ENCODE measurements at regions not wholly inside any gene's neighbourhood (a gene's known extent, or its start where the extent isn't known, plus 50 kb on each side); places are given as distances from the start of the nearest gene placed in this dataset.
"Not testable (repeated sequence)": the region's sequence is repeated elsewhere in the genome, so short reads cannot be mapped to it uniquely, and the experiment has no call there.

GRCh38 chr5:56731473-56731872 lies 83.9 kb upstream of the MAP3K1 start:
- DNase-seq: not testable (repeated sequence)

GRCh38 chr5:56729488-56729887 lies 85.9 kb upstream of the MAP3K1 start:
- DNase-seq: no peak

- DNase-seq: no peak
Observed at GRCh38 chr5:56725711-56726411, 89.5 kb upstream of the MAP3K1 start.

- DNase-seq: not testable (repeated sequence)
Observed at GRCh38 chr5:56724857-56725256, 90.5 kb upstream of the MAP3K1 start.

- no peak for DNase-seq
Observed at GRCh38 chr5:56722317-56722716, 93.0 kb upstream of the MAP3K1 start.

- no peak for DNase-seq
Observed at GRCh38 chr5:56717253-56717987, 97.9 kb upstream of the MAP3K1 start.

GRCh38 chr5:56715986-56716385 lies 99.4 kb upstream of the MAP3K1 start:
- DNase-seq: no peak

GRCh38 chr5:56712895-56713591 lies 102.3 kb upstream of the MAP3K1 start:
- DNase-seq: no peak

- DNase-seq: no peak
Observed at GRCh38 chr5:56710826-56711590, 104.3 kb upstream of the MAP3K1 start.

- DNase-seq: no peak
Observed at GRCh38 chr5:56706504-56706903, 108.8 kb upstream of the MAP3K1 start.

GRCh38 chr5:56705217-56705616 lies 110.1 kb upstream of the MAP3K1 start:
- DNase-seq: no peak

- DNase-seq: no peak
Observed at GRCh38 chr5:56703952-56704351, 111.4 kb upstream of the MAP3K1 start.

GRCh38 chr5:56700711-56701110 lies 114.6 kb upstream of the MAP3K1 start:
- no peak for DNase-seq

- DNase-seq: no peak
Observed at GRCh38 chr5:56699538-56699937, 115.8 kb upstream of the MAP3K1 start.

- no peak for DNase-seq
Observed at GRCh38 chr5:56698463-56699381, 116.6 kb upstream of the MAP3K1 start.

GRCh38 chr5:56696900-56697299 lies 118.4 kb upstream of the MAP3K1 start:
- DNase-seq: no peak

- no peak for DNase-seq
Observed at GRCh38 chr5:56693220-56693579, 122.1 kb upstream of the MAP3K1 start.

- DNase-seq: no peak
Observed at GRCh38 chr5:56692359-56693219, 122.8 kb upstream of the MAP3K1 start.

- no peak for DNase-seq
Observed at GRCh38 chr5:56688402-56688801, 126.9 kb upstream of the MAP3K1 start.

- DNase-seq: no peak
Observed at GRCh38 chr5:56686337-56687195, 128.8 kb upstream of the MAP3K1 start.

Data from activated effector memory CD4-positive, alpha-beta T cell treated with Interleukin-2 at 50 U/mL for 16 hours (primary cell).